Liver (tissue), 3 donors: ENCODE measurements at regions not wholly inside any gene's neighbourhood (a gene's known extent, or its start where the extent isn't known, plus 50 kb on each side); places are given as distances from the start of the nearest gene placed in this dataset.
"Not testable (repeated sequence)": the region's sequence is repeated elsewhere in the genome, so short reads cannot be mapped to it uniquely, and the experiment has no call there.

Experiments used
- ATF3 ChIP-seq: IDR thresholded peaks from 2 replicates; pipeline ENCODE4 v1.6.1; 2016; ENCODE audit warnings: antibody characterized with exemption
- CTCF ChIP-seq: fragments of 150-350 bp; IDR thresholded peaks from 2 replicates; pipeline ENCODE4 v1.5.1; 2017; ENCODE audit warnings: improper control_type of control experiment, low read depth, low read length; ENCODE audit not compliant: missing input control
- MAX ChIP-seq: IDR thresholded peaks from 2 replicates; pipeline ENCODE4 v1.6.1; 2016; ENCODE audit warnings: antibody characterized with exemption
- REST ChIP-seq: IDR thresholded peaks from 2 replicates; pipeline ENCODE4 v1.6.1; 2016; ENCODE audit warnings: antibody characterized with exemption, mild to moderate bottlenecking
- ZBTB33 ChIP-seq: IDR thresholded peaks from 2 replicates; pipeline ENCODE4 v1.6.1; 2016; ENCODE audit warnings: antibody characterized with exemption
- donor health status: healthy.
- donor health status: healthy.

- not testable (repeated sequence) for TF ChIP-seq CTCF, MAX, ATF3, ZBTB33, REST
Measured at GRCh38 chr4:177259466-177259865, 50.2 kb upstream of the NEIL3 start.
